ENCODE measurements at regions not wholly inside any gene's neighbourhood (a gene's known extent, or its start where the extent isn't known, plus 50 kb on each side); places are given as distances from the start of the nearest gene placed in this dataset.
A peak's percentile ranks its signal among the peaks of the same experiment; 100 is the strongest.

DNA sequence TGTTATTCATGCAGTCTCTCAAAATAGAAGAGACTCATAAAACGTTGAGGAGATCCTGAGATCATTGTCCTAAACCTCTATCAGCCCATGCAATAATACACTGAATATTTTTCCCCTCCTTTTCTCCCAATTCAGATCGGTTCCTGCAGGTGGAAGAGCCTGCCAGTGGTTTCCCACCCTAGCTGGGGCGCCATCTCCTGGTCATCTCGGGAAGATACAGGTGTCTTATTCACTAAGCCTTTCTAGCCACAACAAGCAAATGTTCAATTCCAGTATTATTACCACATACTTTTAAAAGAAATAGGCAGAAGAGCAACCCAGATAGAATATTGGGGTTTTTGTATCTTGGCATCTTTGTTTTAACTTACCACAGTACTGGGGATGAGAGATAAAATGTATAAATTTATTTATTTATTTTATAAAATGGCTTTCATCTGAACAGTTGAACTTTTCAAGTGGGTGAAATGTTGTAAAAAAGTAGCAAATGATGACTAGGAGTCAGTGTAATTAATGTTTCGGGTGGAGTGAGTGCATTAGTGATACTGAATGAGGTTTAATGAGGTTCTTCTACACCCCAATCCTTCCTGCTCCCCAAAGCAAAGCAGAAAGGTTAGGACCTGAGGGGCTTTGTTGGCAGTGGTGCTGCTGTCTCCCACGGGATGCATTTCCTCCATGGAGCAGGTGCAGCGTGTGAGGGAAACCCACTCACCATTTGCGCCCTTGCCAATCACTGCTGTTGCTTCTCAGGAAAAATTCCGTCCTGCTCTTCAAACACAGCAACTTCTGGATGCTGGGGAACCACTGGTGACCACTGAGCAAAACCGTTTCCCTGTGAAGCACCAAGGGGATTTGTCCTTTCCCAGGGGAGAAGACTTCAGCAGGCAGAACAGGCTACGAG, 147.1 kb upstream of the FHL2 start:
- H3K9me3 ChIP-seq: no peaks in the 10 kb centered on the region
- H3K4me3 ChIP-seq: no peak overlapping the region
- 25% methylated on average over 10 of the region's 11 CpGs for WGBS
- no peak overlapping the region for H3K27ac ChIP-seq
- no peaks in the 10 kb centered on the region for H3K36me3 ChIP-seq
- peak in 1 of 2 donors; percentile 79 for DNase-seq (ENCODE audit: low spot score in 2 of 2)
- peaks cover 8% of the 10 kb centered on the region for H3K4me1 ChIP-seq
- no peak for TF ChIP-seq EP300 (IDR thresholded peaks at IDR 0.05)
- TF ChIP-seq, protein P1, sequence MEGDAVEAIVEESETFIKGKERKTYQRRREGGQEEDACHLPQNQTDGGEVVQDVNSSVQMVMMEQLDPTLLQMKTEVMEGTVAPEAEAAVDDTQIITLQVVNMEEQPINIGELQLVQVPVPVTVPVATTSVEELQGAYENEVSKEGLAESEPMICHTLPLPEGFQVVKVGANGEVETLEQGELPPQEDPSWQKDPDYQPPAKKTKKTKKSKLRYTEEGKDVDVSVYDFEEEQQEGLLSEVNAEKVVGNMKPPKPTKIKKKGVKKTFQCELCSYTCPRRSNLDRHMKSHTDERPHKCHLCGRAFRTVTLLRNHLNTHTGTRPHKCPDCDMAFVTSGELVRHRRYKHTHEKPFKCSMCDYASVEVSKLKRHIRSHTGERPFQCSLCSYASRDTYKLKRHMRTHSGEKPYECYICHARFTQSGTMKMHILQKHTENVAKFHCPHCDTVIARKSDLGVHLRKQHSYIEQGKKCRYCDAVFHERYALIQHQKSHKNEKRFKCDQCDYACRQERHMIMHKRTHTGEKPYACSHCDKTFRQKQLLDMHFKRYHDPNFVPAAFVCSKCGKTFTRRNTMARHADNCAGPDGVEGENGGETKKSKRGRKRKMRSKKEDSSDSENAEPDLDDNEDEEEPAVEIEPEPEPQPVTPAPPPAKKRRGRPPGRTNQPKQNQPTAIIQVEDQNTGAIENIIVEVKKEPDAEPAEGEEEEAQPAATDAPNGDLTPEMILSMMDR (IDR thresholded peaks at IDR 0.05): peak; percentile 62 to 67
- H3K27me3 ChIP-seq: no peaks in the 10 kb centered on the region

DNA sequence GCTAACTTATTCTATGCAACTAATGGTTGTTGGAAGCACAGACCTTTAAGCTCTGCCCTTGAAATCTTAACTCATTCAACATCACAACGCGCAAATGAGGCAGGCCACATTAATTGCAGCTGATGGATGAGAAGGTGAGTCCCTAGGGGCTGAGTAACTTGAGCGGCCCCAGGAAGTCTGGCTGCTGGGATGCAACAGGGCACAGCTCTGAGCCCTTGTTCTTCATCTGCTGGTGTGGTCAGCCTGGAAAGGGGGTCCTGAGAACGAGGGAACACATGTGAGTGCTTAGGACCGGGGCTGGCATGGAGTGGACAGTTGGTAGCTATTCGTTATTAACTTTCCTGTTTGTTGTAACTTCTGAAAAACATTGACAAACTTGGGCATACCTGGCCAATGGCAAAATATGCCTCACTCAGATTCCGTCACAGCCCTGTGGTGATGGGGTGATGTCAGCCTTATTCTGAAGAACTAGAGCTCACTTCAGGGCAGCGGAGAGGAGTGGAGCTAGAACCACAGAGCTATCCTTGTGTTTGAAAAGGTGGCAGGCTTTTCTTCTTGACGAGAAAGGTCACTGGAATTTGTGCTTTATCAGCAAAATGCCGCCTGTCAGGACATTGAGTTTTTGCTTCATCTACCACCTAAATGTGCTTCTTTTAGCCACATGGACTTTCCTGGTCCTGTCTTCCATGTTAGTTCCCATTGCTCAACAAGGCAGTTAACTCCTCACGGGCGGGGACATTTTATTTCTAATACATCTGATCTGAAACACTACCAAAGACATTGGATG, 145.9 kb upstream of the FHL2 start:
- WGBS: 86% methylated on average over 12 of the region's 12 CpGs
- TF ChIP-seq POLR2AphosphoS5 (IDR thresholded peaks at IDR 0.05) (no peak), EP300 (IDR thresholded peaks at IDR 0.05) (no peak), POLR2A (IDR thresholded peaks at IDR 0.05) (no peak)
- TF ChIP-seq, protein P1 (IDR thresholded peaks at IDR 0.05): no peak
- H3K9me3 ChIP-seq: no peaks in the 10 kb centered on the region
- DNase-seq (ENCODE audit: low spot score in 2 of 2): peak in 1 of 2 donors; percentile 38
- H3K27ac ChIP-seq: no peak overlapping the region
- no peak overlapping the region for H3K4me3 ChIP-seq
- H3K27me3 ChIP-seq: no peaks in the 10 kb centered on the region
- H3K4me1 ChIP-seq: peaks cover 8% of the 10 kb centered on the region
- no peaks in the 10 kb centered on the region for H3K36me3 ChIP-seq

GRCh38 chr2:105541189-105542050, 142.6 kb upstream of the FHL2 start:
- Histone ChIP-seq H3K36me3 (no peaks in the 10 kb centered on the region), H3K9me3 (no peaks in the 10 kb centered on the region), H3K4me1 (peaks cover 23% of the 10 kb centered on the region), H3K27ac (peak overlapping the region; percentile 15), H3K27me3 (no peaks in the 10 kb centered on the region), H3K4me3 (no peak overlapping the region)
- TF ChIP-seq POLR2A (IDR thresholded peaks at IDR 0.05) (no peak), EP300 (IDR thresholded peaks at IDR 0.05) (no peak), POLR2AphosphoS5 (IDR thresholded peaks at IDR 0.05) (no peak)
- TF ChIP-seq, protein P1 (IDR thresholded peaks at IDR 0.05): no peak
- WGBS: 64% methylated on average over 13 of the region's 13 CpGs
- DNase-seq (ENCODE audit: low spot score in 2 of 2): peak in 1 of 2 donors; percentile 37

DNA sequence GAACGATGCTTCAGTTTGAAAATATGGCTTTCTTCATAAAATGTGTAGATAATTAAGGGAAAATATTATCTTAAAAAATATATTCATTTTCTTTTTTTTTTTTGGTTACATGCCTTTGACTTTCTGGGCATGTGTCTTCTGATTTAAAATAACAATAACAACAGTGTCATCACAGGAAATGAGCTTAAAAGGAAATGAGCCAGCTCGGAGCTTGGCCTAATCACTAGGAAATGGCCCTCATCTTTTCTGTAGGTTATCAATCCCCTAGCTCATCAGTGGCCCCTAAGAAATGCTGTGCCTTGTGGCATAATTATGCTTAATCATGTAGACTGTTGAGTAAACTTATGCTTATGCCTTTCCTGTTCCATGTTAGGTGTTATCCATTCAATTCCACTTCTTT, 141.8 kb upstream of the FHL2 start:
- Histone ChIP-seq H3K9me3 (no peaks in the 10 kb centered on the region), H3K4me1 (peaks cover 17% of the 10 kb centered on the region), H3K36me3 (no peaks in the 10 kb centered on the region), H3K27ac (no peak overlapping the region), H3K27me3 (no peaks in the 10 kb centered on the region), H3K4me3 (no peak overlapping the region)
- DNase-seq (ENCODE audit: low spot score in 2 of 2): no peak
- TF ChIP-seq EP300 (IDR thresholded peaks at IDR 0.05): no peak
- TF ChIP-seq POLR2AphosphoS5 (IDR thresholded peaks at IDR 0.05): no peak
- no peak for TF ChIP-seq POLR2A (IDR thresholded peaks at IDR 0.05)
- TF ChIP-seq, protein P1 (IDR thresholded peaks at IDR 0.05): no peak
- 55% methylated on average over 2 of the region's 2 CpGs for WGBS
